K562 (cell line): ENCODE measurements at regions not wholly inside any gene's neighbourhood (a gene's known extent, or its start where the extent isn't known, plus 50 kb on each side); places are given as distances from the start of the nearest gene placed in this dataset.

ENCODE experiments used
- CHD4 ChIP-seq: fragments of 200-600 bp; sonication (generic); IDR thresholded peaks from 3 replicates; pipeline ENCODE4 v1.6.1; 2012; ENCODE audit warnings: low read depth, mild to moderate bottlenecking, mixed read lengths, low read length, inconsistent platforms; ENCODE audit not compliant: insufficient read depth, insufficient replicate concordance, poor library complexity, severe bottlenecking
- EZH2 ChIP-seq: IDR thresholded peaks from 2 replicates; pipeline ENCODE4 v1.6.1; 2012; ENCODE audit warnings: low read depth, mild to moderate bottlenecking, inconsistent platforms, low read length, borderline replicate concordance
- JUND ChIP-seq, 2 experiments: IDR thresholded peaks; 2 replicates in 1 of 2; 3 replicates in 1 of 2; pipeline ENCODE4 v1.6.1; 2011; ENCODE audit warnings: borderline replicate concordance in 2 of 2, low read depth in 2 of 2, low read length in 2 of 2, improper control_type of control experiment in 1 of 2, missing biosample characterization in 1 of 2, missing genetic modification characterization in 1 of 2, missing genetic modification reagents in 1 of 2
- KLF6 ChIP-seq: fragments of 250-450 bp; sonication (Bioruptor Pico); IDR thresholded peaks from 2 replicates; pipeline ENCODE4 v1.4.0; 2020; ENCODE audit warnings: mild to moderate bottlenecking, moderate library complexity, borderline replicate concordance
- REST ChIP-seq, 2 experiments: fragments of 450-650 bp; formaldehyde crosslinking in 1 of 2; IDR thresholded peaks; 2 replicates each; pipeline versions ENCODE4 v1.4.0 to v1.6.1; 2014 to 2020; ENCODE audit warnings: mild to moderate bottlenecking in 2 of 2, borderline replicate concordance in 1 of 2, low read depth in 1 of 2
- SAFB ChIP-seq: fragments of 200-400 bp; formaldehyde crosslinking; IDR thresholded peaks from 2 replicates; pipeline ENCODE4 v1.6.1; 2017; ENCODE audit warnings: low read depth, low read length, borderline replicate concordance
- SMAD4 ChIP-seq: fragments of 250-450 bp; sonication (Bioruptor Pico); conservative IDR thresholded peaks from 2 replicates; pipeline ENCODE4 v1.8.0; 2021; ENCODE audit warnings: inconsistent platforms, mild to moderate bottlenecking, moderate library complexity
- SMARCC2 ChIP-seq: fragments of 450-650 bp; IDR thresholded peaks from 2 replicates; pipeline ENCODE4 v1.6.1; 2017; ENCODE audit warnings: antibody characterized with exemption, moderate library complexity, mild to moderate bottlenecking, low read depth
- SREBF1 ChIP-seq: fragments of 150-350 bp; IDR thresholded peaks from 2 replicates; pipeline ENCODE4 v1.6.1; 2014; ENCODE audit warnings: antibody characterized with exemption, low read depth, low read length, borderline replicate concordance
- SREBF2 ChIP-seq: sonication (generic); formaldehyde crosslinking; IDR thresholded peaks from 2 replicates; pipeline ENCODE4 v1.4.0; 2020; ENCODE audit warnings: mild to moderate bottlenecking, missing genetic modification reagents
- ZBTB43 ChIP-seq: sonication (generic); formaldehyde crosslinking; IDR thresholded peaks from 2 replicates; pipeline ENCODE4 v1.8.0; 2023; ENCODE audit warnings: mild to moderate bottlenecking, missing genetic modification reagents
- ZNF507 ChIP-seq: conservative IDR thresholded peaks from 2 replicates; pipeline ENCODE4 v1.6.1; 2017; ENCODE audit warnings: missing genetic modification characterization, missing compliant biosample characterization
- TF ChIP-seq, protein P1 (sequence below): sonication (generic); formaldehyde crosslinking; IDR thresholded peaks from 2 replicates; pipeline ENCODE4 v1.9.0; 2022; ENCODE audit warnings: mild to moderate bottlenecking, missing genetic modification reagents
- TF ChIP-seq, protein P2 (sequence below), 3 experiments: IDR thresholded peaks in 2 of 3; conservative IDR thresholded peaks in 1 of 3; 2 replicates each; pipeline ENCODE4 v1.5.1; 2011 to 2012; ENCODE audit warnings: low read length in 3 of 3, mild to moderate bottlenecking in 3 of 3, control low read depth in 2 of 3, improper control_type of control experiment in 1 of 3, inconsistent platforms in 1 of 3, low read depth in 1 of 3, mixed read lengths in 1 of 3, moderate library complexity in 1 of 3; ENCODE audit not compliant: insufficient read depth in 2 of 3

GRCh38 chr7:153004341-153004740 is 244.8 kb downstream of the ACTR3B start:
- TF ChIP-seq SREBF2: no peak
- TF ChIP-seq JUND (IDR thresholded peaks at IDR 0.05; ENCODE audit: borderline replicate concordance, low read depth, low read length): no peak
- no peak for TF ChIP-seq JUND (tag; IDR thresholded peaks at IDR 0.05; ENCODE audit: borderline replicate concordance, low read depth, low read length)
- no peak for TF ChIP-seq CHD4
- no peak for TF ChIP-seq KLF6
- TF ChIP-seq, protein P1, sequence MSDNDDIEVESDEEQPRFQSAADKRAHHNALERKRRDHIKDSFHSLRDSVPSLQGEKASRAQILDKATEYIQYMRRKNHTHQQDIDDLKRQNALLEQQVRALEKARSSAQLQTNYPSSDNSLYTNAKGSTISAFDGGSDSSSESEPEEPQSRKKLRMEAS: no peak
- no peak for TF ChIP-seq SAFB
- TF ChIP-seq SREBF1: no peak
- TF ChIP-seq ZBTB43 (CRISPR knock-in tag): no peak
- no peak for TF ChIP-seq SMARCC2
- TF ChIP-seq, protein P2, sequence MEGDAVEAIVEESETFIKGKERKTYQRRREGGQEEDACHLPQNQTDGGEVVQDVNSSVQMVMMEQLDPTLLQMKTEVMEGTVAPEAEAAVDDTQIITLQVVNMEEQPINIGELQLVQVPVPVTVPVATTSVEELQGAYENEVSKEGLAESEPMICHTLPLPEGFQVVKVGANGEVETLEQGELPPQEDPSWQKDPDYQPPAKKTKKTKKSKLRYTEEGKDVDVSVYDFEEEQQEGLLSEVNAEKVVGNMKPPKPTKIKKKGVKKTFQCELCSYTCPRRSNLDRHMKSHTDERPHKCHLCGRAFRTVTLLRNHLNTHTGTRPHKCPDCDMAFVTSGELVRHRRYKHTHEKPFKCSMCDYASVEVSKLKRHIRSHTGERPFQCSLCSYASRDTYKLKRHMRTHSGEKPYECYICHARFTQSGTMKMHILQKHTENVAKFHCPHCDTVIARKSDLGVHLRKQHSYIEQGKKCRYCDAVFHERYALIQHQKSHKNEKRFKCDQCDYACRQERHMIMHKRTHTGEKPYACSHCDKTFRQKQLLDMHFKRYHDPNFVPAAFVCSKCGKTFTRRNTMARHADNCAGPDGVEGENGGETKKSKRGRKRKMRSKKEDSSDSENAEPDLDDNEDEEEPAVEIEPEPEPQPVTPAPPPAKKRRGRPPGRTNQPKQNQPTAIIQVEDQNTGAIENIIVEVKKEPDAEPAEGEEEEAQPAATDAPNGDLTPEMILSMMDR (IDR thresholded peaks at IDR 0.05 in 2 of 3, conservative IDR thresholded peaks at IDR 0.05 in 1 of 3; ENCODE audit: insufficient read depth in 2 of 3, low read depth in 1 of 3, low read length in 3 of 3): no peak
- TF ChIP-seq EZH2: no peak
- TF ChIP-seq REST (IDR thresholded peaks at IDR 0.05; ENCODE audit: borderline replicate concordance): no peak
- no peak for TF ChIP-seq REST (CRISPR knock-in tag; IDR thresholded peaks at IDR 0.05; ENCODE audit: low read depth)
- TF ChIP-seq SMAD4 (CRISPR knock-in tag): no peak
- no peak for TF ChIP-seq ZNF507
